Breast epithelium (tissue), 3 donors: ENCODE measurements at regions not wholly inside any gene's neighbourhood (a gene's known extent, or its start where the extent isn't known, plus 50 kb on each side); places are given as distances from the start of the nearest gene placed in this dataset.

Experiments
- POLR2AphosphoS5 ChIP-seq, 3 donors: sonication (generic); formaldehyde crosslinking; IDR thresholded peaks; one replicate each; pipeline ENCODE4 v1.6.1; 2017; ENCODE audit warnings: antibody characterized with exemption in 3 of 3
- TF ChIP-seq, protein P1 (sequence below), 3 donors: fragments of 450-650 bp; IDR thresholded peaks; one replicate each; pipeline ENCODE4 v1.5.1; 2016 to 2017; ENCODE audit warnings: antibody characterized with exemption in 3 of 3, mild to moderate bottlenecking in 3 of 3, moderate library complexity in 3 of 3

- no peak for TF ChIP-seq POLR2AphosphoS5 (IDR thresholded peaks at IDR 0.05)
- TF ChIP-seq, protein P1, sequence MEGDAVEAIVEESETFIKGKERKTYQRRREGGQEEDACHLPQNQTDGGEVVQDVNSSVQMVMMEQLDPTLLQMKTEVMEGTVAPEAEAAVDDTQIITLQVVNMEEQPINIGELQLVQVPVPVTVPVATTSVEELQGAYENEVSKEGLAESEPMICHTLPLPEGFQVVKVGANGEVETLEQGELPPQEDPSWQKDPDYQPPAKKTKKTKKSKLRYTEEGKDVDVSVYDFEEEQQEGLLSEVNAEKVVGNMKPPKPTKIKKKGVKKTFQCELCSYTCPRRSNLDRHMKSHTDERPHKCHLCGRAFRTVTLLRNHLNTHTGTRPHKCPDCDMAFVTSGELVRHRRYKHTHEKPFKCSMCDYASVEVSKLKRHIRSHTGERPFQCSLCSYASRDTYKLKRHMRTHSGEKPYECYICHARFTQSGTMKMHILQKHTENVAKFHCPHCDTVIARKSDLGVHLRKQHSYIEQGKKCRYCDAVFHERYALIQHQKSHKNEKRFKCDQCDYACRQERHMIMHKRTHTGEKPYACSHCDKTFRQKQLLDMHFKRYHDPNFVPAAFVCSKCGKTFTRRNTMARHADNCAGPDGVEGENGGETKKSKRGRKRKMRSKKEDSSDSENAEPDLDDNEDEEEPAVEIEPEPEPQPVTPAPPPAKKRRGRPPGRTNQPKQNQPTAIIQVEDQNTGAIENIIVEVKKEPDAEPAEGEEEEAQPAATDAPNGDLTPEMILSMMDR (IDR thresholded peaks at IDR 0.05) = no peak
Observed at GRCh38 chr7:96440328-96440727, 118.4 kb upstream of the SLC25A13 start.
